NCI-H526 treated with DMSO at 0.1 percent for 48 hours (cell line): ENCODE measurements at regions not wholly inside any gene's neighbourhood (a gene's known extent, or its start where the extent isn't known, plus 50 kb on each side); places are given as distances from the start of the nearest gene placed in this dataset.

Experiments used
- DNase-seq: peaks from one replicate; lab custom pipeline; 2025; lab: John Stamatoyannopoulos, UW

- DNase-seq = no peak
Observed at GRCh38 chr20:57763235-57763595, 53.4 kb upstream of the PMEPA1 start.

- DNase-seq = no peak
Observed at GRCh38 chr20:57762531-57763234, 52.9 kb upstream of the PMEPA1 start.

DNA sequence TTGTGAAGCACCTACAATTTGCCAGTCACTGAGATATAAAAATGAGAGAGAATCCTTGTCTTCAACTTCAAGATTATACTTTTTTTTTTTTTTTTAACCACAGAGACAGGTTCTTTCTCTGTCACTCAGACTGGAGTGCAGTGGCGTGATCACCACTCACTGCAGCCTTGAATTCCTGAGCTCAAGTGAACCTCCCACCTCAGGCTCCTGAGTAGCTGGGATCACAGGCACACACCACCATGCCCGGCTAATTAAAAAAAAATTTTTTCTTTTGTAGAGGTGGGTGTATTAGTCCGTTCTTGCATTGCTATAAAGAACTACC, 51.6 kb upstream of the PMEPA1 start:
- no peak for DNase-seq

GRCh38 chr20:57760698-57761412, 51.0 kb upstream of the PMEPA1 start:
- DNase-seq = no peak

GRCh38 chr20:57759724-57760123, 49.9 kb upstream of the PMEPA1 start:
- no peak for DNase-seq
